ENCODE measurements at regions not wholly inside any gene's neighbourhood (a gene's known extent, or its start where the extent isn't known, plus 50 kb on each side); places are given as distances from the start of the nearest gene placed in this dataset.

DNA sequence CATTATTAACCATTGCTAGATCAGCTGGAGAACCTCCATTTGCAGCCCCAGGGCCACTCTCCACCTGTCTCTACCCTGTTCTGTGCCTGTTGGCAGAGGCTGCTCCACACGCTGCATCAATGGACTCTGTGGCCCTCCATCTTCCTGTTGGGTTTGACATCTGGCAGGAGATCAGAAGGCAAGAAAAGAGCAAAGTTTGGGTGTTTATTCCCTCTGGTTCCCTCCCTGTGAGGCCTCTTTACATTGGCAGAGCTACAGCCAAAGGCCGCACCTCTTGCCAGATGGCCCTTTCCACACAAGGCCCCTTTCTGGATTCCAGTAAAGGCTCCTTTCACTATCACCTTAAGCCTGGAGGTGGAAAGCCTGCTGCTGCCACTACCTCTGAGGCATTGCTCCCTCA is 110.9 kb upstream of the RND3 start:
- H3K27me3 ChIP-seq (ENCODE audit: control insufficient read depth in 1 of 2, insufficient read depth in 2 of 2, low read length in 2 of 2): no peaks in the 10 kb centered on the region
- H3K4me3 ChIP-seq (ENCODE audit: low read depth in 1 of 2, low read length in 2 of 2): no peak overlapping the region
- no peaks in the 10 kb centered on the region for H3K36me3 ChIP-seq (ENCODE audit: insufficient read depth, low read length)
- H3K9ac ChIP-seq (ENCODE audit: low read length): no peak overlapping the region
- no peaks in the 10 kb centered on the region for H3K9me3 ChIP-seq (ENCODE audit: low read length)
- H3K27ac ChIP-seq (ENCODE audit: low read depth, low read length): no peak overlapping the region
- peaks cover 6% of the 10 kb centered on the region for H3K4me1 ChIP-seq (ENCODE audit: insufficient read depth, low read length)

DNA sequence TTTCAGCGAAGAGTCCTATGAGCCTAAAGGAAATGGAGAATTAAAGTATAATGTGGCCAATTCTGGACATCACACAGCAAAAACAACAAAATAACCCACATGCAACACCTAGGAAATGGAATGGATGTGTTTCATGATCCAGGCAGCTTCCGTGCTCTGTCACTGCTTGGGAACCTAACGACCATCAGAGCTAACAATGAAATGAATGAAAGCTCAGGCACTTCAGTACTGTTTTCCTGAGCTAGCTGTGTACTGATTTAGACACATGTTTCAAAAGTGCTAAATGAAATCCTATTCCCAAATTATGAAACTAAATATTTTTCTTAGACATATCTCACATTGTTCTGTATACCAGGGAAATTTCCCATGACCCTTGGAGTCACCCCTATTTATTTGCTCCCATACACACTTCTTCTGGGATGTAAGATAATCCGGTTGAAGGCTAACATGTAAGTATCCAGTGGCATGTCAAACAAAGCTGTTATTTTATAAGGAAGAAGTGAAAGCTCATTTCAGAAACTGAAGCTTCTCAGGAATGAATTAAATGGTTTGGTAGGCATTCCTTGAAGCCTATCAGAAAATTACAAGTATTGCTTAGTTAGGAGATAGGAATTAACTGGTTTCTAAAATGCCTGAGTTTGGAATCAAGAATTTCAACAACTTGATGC is 108.5 kb upstream of the RND3 start:
- H3K27ac ChIP-seq (ENCODE audit: low read depth, low read length): no peak overlapping the region
- H3K9ac ChIP-seq (ENCODE audit: low read length): no peak overlapping the region
- no peaks in the 10 kb centered on the region for H3K4me1 ChIP-seq (ENCODE audit: insufficient read depth, low read length)
- H3K4me3 ChIP-seq (ENCODE audit: low read depth in 1 of 2, low read length in 2 of 2): no peak overlapping the region
- no peaks in the 10 kb centered on the region for H3K36me3 ChIP-seq (ENCODE audit: insufficient read depth, low read length)
- no peaks in the 10 kb centered on the region for H3K27me3 ChIP-seq (ENCODE audit: control insufficient read depth in 1 of 2, insufficient read depth in 2 of 2, low read length in 2 of 2)
- H3K9me3 ChIP-seq (ENCODE audit: low read length): no peaks in the 10 kb centered on the region

DNA sequence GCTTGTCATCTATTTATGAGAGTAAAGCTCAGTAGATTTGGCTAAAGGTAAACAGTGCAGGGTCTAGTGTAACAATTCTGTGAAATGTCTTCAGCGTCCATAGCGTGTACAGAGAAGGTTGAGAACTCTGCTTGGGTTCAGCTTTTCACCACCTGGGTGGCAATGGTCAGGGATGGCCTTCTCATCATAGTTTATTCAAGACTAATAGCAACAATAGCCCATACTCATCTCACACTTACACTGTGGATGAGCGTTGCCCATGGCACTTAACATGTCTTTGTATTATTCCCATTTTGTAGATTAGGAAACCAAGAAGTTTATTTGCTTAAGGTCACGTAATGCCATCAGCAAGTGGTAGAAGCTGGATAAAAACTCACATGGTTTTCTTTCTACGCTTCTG is 106.8 kb upstream of the RND3 start:
- no peaks in the 10 kb centered on the region for H3K27me3 ChIP-seq (ENCODE audit: control insufficient read depth in 1 of 2, insufficient read depth in 2 of 2, low read length in 2 of 2)
- H3K27ac ChIP-seq (ENCODE audit: low read depth, low read length): no peak overlapping the region
- H3K4me3 ChIP-seq (ENCODE audit: low read depth in 1 of 2, low read length in 2 of 2): no peak overlapping the region
- H3K9me3 ChIP-seq (ENCODE audit: low read length): no peaks in the 10 kb centered on the region
- H3K4me1 ChIP-seq (ENCODE audit: insufficient read depth, low read length): no peaks in the 10 kb centered on the region
- no peaks in the 10 kb centered on the region for H3K36me3 ChIP-seq (ENCODE audit: insufficient read depth, low read length)
- H3K9ac ChIP-seq (ENCODE audit: low read length): no peak overlapping the region

DNA sequence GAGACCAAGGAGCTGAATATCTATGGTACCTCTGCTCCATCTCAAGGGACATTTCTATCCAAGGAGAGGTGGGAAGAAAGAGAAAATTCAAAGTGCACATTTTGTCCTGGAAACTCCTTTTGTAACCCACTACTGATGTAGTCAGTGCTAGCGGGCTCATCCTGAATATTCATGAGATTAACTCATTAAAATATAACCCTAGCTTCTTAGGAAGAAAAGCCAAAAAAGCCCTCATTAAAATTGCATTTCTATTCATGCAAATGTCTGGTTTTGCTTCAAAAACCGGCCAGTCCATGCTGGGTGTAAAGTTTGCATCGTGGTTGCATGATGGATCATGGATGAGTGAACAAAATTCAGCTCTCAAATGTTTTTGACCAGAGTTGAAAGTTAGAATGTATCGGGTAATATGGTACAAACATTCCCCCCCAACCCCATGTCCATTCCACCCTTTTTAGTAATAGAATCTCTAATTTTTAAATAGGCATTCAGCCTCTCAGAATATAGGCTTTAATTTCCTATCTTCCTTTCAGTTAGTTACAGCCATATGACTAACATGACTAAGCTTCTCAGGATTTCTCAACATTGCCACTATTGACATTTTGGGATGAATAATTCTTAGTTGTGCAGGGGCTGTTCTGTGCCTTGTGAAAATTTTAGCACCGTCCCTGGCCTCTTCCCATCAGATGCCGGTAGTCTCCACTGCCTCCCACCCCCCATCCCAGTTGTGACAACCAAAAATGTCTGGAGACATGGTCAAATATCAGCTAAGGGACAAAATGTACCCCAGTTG is 104.2 kb upstream of the RND3 start:
- Histone ChIP-seq H3K36me3 (ENCODE audit: insufficient read depth, low read length) (no peaks in the 10 kb centered on the region), H3K9ac (ENCODE audit: low read length) (no peak overlapping the region), H3K27me3 (ENCODE audit: control insufficient read depth in 1 of 2, insufficient read depth in 2 of 2, low read length in 2 of 2) (no peaks in the 10 kb centered on the region), H3K4me1 (ENCODE audit: insufficient read depth, low read length) (no peaks in the 10 kb centered on the region), H3K9me3 (ENCODE audit: low read length) (no peaks in the 10 kb centered on the region), H3K4me3 (ENCODE audit: low read depth in 1 of 2, low read length in 2 of 2) (no peak overlapping the region), H3K27ac (ENCODE audit: low read depth, low read length) (no peak overlapping the region)

DNA sequence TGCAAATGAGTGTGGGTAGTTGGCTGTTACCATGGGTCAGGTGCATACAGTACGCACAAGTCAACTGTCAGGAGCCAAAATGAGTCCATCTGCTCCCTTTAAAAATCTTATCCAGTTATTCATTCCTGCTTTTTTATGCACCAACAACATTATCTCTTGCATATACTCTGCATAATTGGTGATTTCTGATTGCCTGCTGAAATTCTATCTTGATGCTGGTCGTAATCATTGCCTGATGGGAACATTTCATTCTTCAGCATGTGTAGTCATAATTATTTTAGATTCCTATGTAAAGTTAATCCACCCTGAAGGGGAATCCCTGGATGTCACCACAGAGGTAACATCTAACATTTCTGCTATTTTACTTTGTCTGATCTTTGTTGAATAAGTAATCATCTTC is 102.2 kb upstream of the RND3 start:
- no peak overlapping the region for H3K9ac ChIP-seq (ENCODE audit: low read length)
- H3K4me1 ChIP-seq (ENCODE audit: insufficient read depth, low read length): no peaks in the 10 kb centered on the region
- no peak overlapping the region for H3K4me3 ChIP-seq (ENCODE audit: low read depth in 1 of 2, low read length in 2 of 2)
- no peak overlapping the region for H3K27ac ChIP-seq (ENCODE audit: low read depth, low read length)
- no peaks in the 10 kb centered on the region for H3K36me3 ChIP-seq (ENCODE audit: insufficient read depth, low read length)
- no peaks in the 10 kb centered on the region for H3K9me3 ChIP-seq (ENCODE audit: low read length)
- H3K27me3 ChIP-seq (ENCODE audit: control insufficient read depth in 1 of 2, insufficient read depth in 2 of 2, low read length in 2 of 2): no peaks in the 10 kb centered on the region

DNA sequence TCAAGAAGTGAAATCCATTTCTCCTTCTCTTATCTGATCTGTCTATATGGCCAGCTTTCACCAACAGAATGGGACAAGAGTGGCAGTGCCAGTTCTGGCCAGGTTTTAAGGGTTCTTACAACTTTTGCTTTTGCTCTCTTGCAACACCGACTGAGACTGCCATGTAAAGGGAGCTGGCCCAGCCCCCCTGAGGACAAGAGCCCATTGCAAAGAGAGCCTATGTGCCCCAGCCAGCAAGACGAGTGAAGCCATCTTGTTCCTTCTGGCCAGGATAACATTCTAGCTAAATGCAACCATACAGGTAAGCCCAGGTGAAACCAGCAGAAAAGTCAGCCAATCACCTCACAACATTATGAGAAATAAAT is 101.0 kb upstream of the RND3 start:
- no peaks in the 10 kb centered on the region for H3K36me3 ChIP-seq (ENCODE audit: insufficient read depth, low read length)
- no peaks in the 10 kb centered on the region for H3K4me1 ChIP-seq (ENCODE audit: insufficient read depth, low read length)
- H3K27me3 ChIP-seq (ENCODE audit: control insufficient read depth in 1 of 2, insufficient read depth in 2 of 2, low read length in 2 of 2): no peaks in the 10 kb centered on the region
- no peak overlapping the region for H3K27ac ChIP-seq (ENCODE audit: low read depth, low read length)
- no peak overlapping the region for H3K4me3 ChIP-seq (ENCODE audit: low read depth in 1 of 2, low read length in 2 of 2)
- no peak overlapping the region for H3K9ac ChIP-seq (ENCODE audit: low read length)
- H3K9me3 ChIP-seq (ENCODE audit: low read length): no peaks in the 10 kb centered on the region

DNA sequence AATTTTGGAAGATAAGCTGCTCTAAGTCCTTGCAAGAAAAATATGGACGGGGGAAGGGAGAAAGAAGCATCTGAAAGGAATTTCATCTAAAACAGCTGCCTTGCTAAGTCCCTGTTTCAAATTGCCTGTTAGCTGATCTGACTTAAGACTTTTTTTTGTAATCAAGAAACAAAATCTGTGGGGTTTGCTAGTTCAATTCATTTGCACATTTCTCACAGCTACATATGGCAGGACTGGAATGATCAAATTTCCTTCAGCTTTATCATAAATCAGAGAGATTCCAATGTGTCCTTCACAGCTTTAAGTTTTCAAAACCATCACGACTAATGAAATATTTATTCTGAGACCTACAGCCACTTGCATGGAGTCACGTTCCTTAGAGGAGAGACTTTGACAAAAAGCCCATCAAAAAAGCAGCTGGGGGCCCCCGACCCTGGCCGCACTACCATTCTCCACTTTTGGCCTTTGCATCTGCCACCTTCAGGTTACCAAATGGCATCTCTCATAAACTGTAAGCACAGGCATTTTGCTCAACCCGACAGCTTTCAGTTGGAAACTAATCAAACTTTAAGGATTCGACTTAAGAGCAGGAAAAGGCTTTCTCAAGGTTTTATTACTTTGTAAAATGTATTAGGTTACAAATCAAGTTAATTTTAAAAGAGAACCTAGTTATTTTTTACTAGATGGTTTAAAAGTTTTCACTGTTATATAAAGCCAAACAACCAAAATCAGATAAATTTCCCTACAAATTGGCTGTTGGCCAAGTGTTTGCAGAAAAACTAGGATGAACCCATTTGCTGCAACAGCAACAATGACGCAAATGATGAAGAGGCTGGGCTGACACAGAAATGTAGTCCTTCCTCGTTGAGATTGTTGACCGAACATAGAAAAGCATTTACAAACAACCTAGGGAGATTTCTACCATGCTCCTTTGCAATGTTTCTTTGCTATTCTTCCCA is 100.4 kb upstream of the RND3 start:
- Histone ChIP-seq H3K9ac (ENCODE audit: low read length) (no peak overlapping the region), H3K4me3 (ENCODE audit: low read depth in 1 of 2, low read length in 2 of 2) (no peak overlapping the region), H3K9me3 (ENCODE audit: low read length) (no peaks in the 10 kb centered on the region), H3K27ac (ENCODE audit: low read depth, low read length) (no peak overlapping the region), H3K27me3 (ENCODE audit: control insufficient read depth in 1 of 2, insufficient read depth in 2 of 2, low read length in 2 of 2) (no peaks in the 10 kb centered on the region), H3K36me3 (ENCODE audit: insufficient read depth, low read length) (no peaks in the 10 kb centered on the region), H3K4me1 (ENCODE audit: insufficient read depth, low read length) (no peaks in the 10 kb centered on the region)

DNA sequence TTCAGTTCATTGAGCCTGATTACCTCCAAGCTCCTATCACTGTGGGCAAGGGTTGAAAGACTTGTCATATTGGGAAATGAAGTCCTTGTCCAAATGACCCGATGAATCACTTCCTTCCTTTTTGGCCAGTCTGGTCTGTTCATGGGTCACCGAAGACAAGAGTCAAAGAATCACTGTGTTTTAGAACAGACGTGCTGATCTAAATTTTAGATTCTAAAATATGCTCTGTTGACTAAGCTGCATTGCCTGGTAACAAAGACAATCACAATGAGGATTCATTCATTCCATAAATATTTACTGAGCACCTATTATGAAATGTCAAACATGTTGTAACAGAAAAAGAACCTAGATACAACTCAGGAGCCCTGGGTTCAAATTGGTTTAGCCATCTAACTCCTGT is 99.4 kb upstream of the RND3 start:
- Histone ChIP-seq H3K27ac (ENCODE audit: low read depth, low read length) (no peak overlapping the region), H3K27me3 (ENCODE audit: control insufficient read depth in 1 of 2, insufficient read depth in 2 of 2, low read length in 2 of 2) (no peaks in the 10 kb centered on the region), H3K4me1 (ENCODE audit: insufficient read depth, low read length) (no peaks in the 10 kb centered on the region), H3K9ac (ENCODE audit: low read length) (no peak overlapping the region), H3K4me3 (ENCODE audit: low read depth in 1 of 2, low read length in 2 of 2) (no peak overlapping the region), H3K36me3 (ENCODE audit: insufficient read depth, low read length) (no peaks in the 10 kb centered on the region), H3K9me3 (ENCODE audit: low read length) (no peaks in the 10 kb centered on the region)

DNA sequence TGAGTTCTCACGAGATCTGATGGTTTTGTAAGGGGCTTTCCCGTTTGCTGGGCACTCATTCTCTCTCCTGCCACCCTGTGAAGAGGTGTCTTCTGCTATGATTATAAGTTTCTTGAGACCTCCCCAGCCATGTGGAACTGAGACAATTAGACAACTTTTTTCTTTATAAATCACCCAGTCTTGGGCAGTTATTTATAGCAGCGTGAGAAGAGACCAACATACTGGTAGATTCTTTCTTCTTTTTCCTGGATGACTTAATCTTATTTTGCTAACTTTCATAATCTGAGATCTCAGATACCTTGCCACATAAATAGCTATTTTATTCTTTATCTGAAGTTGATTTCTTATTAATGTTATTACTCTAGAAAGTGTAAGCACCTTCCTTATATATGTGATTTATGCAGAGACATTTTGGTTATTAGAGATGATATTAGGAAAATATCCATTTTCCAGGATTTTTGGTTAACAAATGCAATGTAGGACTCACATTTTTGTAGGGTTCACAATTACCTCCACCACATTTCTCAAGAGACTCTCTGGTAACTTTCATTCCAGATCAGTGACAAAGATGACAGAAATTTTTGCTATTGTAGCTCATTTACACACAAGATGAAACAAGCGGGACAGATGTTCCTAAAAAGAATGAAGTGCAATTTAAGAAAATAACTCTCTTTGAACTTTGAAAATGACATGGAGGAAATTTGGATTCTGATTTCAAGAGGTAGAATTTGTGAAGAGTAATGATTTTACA is 97.9 kb upstream of the RND3 start:
- Histone ChIP-seq H3K27me3 (ENCODE audit: control insufficient read depth in 1 of 2, insufficient read depth in 2 of 2, low read length in 2 of 2) (no peaks in the 10 kb centered on the region), H3K4me1 (ENCODE audit: insufficient read depth, low read length) (no peaks in the 10 kb centered on the region), H3K36me3 (ENCODE audit: insufficient read depth, low read length) (no peaks in the 10 kb centered on the region), H3K9me3 (ENCODE audit: low read length) (no peaks in the 10 kb centered on the region), H3K4me3 (ENCODE audit: low read depth in 1 of 2, low read length in 2 of 2) (no peak overlapping the region), H3K9ac (ENCODE audit: low read length) (no peak overlapping the region), H3K27ac (ENCODE audit: low read depth, low read length) (no peak overlapping the region)

DNA sequence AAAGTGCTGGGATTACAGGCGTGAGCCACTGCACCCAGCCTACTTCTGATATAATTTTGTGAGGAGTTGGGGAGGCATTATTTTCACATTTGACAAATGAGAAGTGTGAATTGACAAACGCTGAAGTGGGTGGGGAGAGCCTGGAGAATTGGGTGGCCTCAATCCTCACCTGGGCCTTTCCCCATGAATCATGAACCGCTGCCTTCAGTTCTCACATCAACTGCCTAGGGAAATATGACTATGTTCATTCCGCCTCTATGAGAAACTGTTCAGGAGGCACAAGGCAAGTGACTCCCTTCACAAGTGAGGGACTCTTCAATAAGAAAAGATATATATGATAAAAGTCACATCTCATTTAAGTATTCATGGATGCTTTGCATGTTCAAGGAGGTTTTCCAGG is 96.6 kb upstream of the RND3 start:
- H3K9ac ChIP-seq (ENCODE audit: low read length): no peak overlapping the region
- no peak overlapping the region for H3K27ac ChIP-seq (ENCODE audit: low read depth, low read length)
- H3K36me3 ChIP-seq (ENCODE audit: insufficient read depth, low read length): no peaks in the 10 kb centered on the region
- no peaks in the 10 kb centered on the region for H3K9me3 ChIP-seq (ENCODE audit: low read length)
- H3K4me1 ChIP-seq (ENCODE audit: insufficient read depth, low read length): no peaks in the 10 kb centered on the region
- no peaks in the 10 kb centered on the region for H3K27me3 ChIP-seq (ENCODE audit: control insufficient read depth in 1 of 2, insufficient read depth in 2 of 2, low read length in 2 of 2)
- H3K4me3 ChIP-seq (ENCODE audit: low read depth in 1 of 2, low read length in 2 of 2): no peak overlapping the region
